Coronary artery (tissue), 2 donors: ENCODE measurements at regions not wholly inside any gene's neighbourhood (a gene's known extent, or its start where the extent isn't known, plus 50 kb on each side); places are given as distances from the start of the nearest gene placed in this dataset.

Experiments used
- DNase-seq: peaks from one replicate; pipeline ENCODE4 v3.0.0-alpha.2; 2017; ENCODE audit warnings: low spot score
- H3K27ac ChIP-seq, 2 donors: fragments of 200-600 bp; sonication (generic); one replicate each; pipeline ENCODE4 v1.5.1; 2016 to 2019
- H3K4me3 ChIP-seq: fragments of 200-600 bp; sonication (generic); 2 replicates; pipeline ENCODE4 v1.5.1; 2016; ENCODE audit warnings: mild to moderate bottlenecking, moderate library complexity
- TF ChIP-seq, protein P1 (sequence below): fragments of 200-600 bp; sonication (generic); IDR thresholded peaks from one replicate; pipeline ENCODE4 v1.5.1; 2019; ENCODE audit warnings: antibody characterized with exemption

DNA sequence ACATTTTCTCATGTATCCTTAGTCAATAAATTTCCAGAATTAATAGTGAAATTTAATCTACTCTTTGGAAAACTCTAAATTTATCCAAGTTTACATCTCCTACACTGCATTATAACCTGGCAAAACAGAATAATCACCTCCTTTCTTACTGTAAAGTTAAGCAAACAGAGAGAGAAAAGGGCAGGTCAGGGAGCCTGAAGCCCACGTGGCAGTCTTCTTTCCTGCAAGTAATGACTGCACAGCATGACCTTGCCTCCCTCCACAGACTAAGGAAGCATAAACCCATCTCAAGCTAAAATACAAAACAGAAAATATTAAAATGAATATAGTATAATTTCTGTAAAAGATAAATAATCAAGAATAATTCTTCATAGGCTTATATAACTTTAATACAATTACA, 1153.0 kb downstream of the C4orf33 start:
- TF ChIP-seq, protein P1, sequence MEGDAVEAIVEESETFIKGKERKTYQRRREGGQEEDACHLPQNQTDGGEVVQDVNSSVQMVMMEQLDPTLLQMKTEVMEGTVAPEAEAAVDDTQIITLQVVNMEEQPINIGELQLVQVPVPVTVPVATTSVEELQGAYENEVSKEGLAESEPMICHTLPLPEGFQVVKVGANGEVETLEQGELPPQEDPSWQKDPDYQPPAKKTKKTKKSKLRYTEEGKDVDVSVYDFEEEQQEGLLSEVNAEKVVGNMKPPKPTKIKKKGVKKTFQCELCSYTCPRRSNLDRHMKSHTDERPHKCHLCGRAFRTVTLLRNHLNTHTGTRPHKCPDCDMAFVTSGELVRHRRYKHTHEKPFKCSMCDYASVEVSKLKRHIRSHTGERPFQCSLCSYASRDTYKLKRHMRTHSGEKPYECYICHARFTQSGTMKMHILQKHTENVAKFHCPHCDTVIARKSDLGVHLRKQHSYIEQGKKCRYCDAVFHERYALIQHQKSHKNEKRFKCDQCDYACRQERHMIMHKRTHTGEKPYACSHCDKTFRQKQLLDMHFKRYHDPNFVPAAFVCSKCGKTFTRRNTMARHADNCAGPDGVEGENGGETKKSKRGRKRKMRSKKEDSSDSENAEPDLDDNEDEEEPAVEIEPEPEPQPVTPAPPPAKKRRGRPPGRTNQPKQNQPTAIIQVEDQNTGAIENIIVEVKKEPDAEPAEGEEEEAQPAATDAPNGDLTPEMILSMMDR: no peak
- DNase-seq: no peak
- Histone ChIP-seq H3K27ac (no peak overlapping the region), H3K4me3 (no peak overlapping the region)

DNA sequence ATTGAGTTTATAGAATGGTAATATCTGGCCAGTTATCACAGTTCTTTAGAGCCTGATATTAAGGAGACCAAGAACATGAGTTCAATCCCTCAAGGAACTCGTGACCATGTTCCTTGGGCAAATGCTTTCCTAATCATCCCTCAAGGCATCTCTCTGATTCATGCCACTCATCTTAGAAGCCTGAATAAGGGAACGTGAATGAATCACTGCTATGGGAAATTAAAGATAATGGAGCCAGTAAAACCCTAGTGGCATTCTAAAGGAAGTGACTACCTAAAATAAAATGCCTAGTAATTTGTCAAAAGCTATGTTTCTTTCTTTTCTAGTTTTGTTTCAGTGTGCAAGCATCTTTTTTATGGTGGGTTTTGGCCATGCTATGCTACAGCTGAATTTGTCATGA, 1161.3 kb downstream of the C4orf33 start:
- no peak overlapping the region for H3K27ac ChIP-seq
- H3K4me3 ChIP-seq: no peak overlapping the region
- TF ChIP-seq, protein P1: no peak
- no peak for DNase-seq

DNA sequence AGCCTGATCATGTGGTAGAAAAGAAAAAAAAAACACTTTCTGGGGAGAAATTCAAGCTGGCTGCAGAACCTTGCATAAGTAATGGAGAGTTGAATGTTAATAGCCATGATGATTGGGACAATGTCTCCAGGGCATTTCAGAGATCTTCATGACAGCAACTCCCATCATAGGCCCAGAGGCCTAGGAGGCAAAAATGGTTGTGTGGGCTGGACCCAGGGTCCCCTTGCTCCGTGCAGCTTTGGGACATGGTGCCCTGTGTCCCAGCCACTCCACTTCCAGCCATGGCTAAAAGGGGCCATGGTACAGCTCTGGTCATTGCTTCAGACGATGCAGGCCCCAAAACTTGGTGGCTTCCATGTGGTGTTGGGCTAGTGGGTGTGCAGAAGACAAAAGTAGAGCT, 1170.9 kb downstream of the C4orf33 start:
- no peak for DNase-seq
- TF ChIP-seq, protein P1: no peak
- no peak overlapping the region for H3K27ac ChIP-seq
- no peak overlapping the region for H3K4me3 ChIP-seq

DNA sequence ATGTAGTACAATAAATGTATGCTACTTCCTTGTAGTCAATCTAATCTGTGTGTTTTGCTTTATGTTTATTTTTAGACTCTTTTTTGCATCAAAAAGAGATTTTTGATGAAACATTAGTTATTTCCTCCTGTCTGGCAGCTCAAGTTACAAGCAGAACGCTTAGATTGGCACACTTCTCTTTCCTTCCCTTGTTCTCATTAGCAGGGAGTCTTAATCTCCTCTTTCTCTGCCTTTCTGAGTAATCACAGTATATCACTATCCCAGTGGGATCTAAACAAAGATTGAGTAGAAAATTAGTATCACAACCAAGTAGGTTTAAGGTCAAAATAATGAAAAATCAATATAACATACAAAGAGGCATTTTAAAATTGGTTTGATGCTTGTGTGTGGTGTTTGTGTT, 1192.6 kb downstream of the C4orf33 start:
- TF ChIP-seq, protein P1: no peak
- Histone ChIP-seq H3K4me3 (no peak overlapping the region), H3K27ac (no peak overlapping the region)
- DNase-seq: no peak

DNA sequence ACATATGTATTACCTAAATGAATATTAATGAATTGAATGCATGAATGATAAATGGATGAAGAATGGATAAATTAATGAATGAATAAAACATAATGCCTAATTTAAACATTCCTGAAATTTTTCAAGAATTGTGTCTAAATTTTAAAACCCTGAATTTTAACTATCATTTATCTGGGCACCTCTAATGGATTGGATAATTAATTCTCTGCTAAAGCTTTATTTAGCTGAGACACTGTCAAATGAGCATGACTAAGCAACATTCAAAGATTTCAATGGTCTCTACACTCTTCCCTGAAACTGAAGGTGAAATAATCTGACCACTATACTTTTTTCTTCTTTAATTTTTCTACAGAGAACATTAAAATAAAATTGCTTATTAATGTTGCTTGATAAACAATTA, 1197.7 kb downstream of the C4orf33 start:
- Histone ChIP-seq H3K4me3 (no peak overlapping the region), H3K27ac (no peak overlapping the region)
- no peak for DNase-seq
- TF ChIP-seq, protein P1: no peak

DNA sequence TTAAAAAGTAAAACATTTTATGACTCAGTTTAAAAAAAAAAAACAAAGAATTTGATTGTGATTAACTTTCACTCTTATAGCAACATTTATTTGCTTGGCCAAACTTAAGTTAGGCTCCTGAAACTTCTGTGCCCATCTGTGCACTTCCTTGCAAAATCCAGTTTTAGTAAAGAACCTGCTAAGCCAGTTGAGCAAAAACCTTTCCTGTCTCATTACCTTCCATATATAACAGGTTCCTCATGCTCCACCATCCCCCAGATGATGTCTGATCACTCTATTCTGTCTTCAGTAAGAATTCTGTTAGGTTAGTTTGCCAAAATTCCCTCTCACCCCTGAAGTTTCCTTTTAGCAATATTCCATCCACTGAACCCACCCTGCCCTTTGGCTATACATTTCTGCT, 1200.5 kb downstream of the C4orf33 start:
- Histone ChIP-seq H3K27ac (no peak overlapping the region), H3K4me3 (no peak overlapping the region)
- no peak for DNase-seq
- TF ChIP-seq, protein P1: no peak

DNA sequence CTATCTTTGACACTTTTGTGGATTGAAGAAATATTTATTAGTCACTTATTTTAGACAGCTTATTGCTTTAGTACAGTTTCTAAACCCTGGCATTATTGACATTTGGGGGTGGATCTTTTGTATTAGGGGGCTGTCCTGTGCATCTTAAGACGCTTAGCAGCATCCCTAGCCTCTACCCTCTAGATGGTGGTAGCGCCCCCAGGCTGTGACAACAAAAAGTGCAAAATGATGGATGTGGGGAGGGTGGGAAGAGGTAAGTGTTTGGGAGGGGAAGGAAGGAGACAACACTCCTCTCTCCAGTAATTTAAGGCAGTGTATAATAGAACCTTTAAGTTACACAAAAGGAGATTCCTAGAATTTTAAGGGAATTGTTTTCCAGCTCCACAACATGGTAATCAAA, 1210.6 kb downstream of the C4orf33 start:
- DNase-seq: no peak
- Histone ChIP-seq H3K27ac (no peak overlapping the region), H3K4me3 (no peak overlapping the region)
- TF ChIP-seq, protein P1: no peak
